ENCODE measurements at regions not wholly inside any gene's neighbourhood (a gene's known extent, or its start where the extent isn't known, plus 50 kb on each side); places are given as distances from the start of the nearest gene placed in this dataset.

GRCh38 chr5:4042311-4042710 lies 446.7 kb downstream of the IRX1 start:
- H3K9me3 ChIP-seq (ENCODE audit: control insufficient read depth, insufficient read depth, low read depth, low read length), result no peaks in the 10 kb centered on the region
- no peaks in the 10 kb centered on the region for H3K36me3 ChIP-seq (ENCODE audit: control insufficient read depth in 2 of 2, insufficient read depth in 1 of 2, low read length in 2 of 2)
- H3K4me3 ChIP-seq (ENCODE audit: low read depth, low read length), result no peak overlapping the region
- H3K27ac ChIP-seq (ENCODE audit: extremely low read depth, low read depth, low read length), result no peak overlapping the region
- ChIA-PET CTCF (no interaction called here), POLR2A (no interaction called here)
- TF ChIP-seq AEBP2 (tag by site-specific recombination; IDR thresholded peaks at IDR 0.05; ENCODE audit: borderline replicate concordance) (no peak), TCF7L2 (IDR thresholded peaks at IDR 0.05; ENCODE audit: borderline replicate concordance, low read depth, low read length) (no peak), ZFP3 (tag by site-specific recombination; IDR thresholded peaks at IDR 0.05; ENCODE audit: low read depth) (no peak), HOXC10 (CRISPR knock-in tag; IDR thresholded peaks at IDR 0.05) (no peak), ZNF184 (tag by site-specific recombination; IDR thresholded peaks at IDR 0.05) (no peak), ZNF341 (tag by site-specific recombination; IDR thresholded peaks at IDR 0.05; ENCODE audit: low read depth) (no peak), ZNF335 (tag by site-specific recombination; conservative IDR thresholded peaks at IDR 0.05) (no peak), ZNF747 (tag by site-specific recombination; IDR thresholded peaks at IDR 0.05) (no peak), BCL11B (tag by site-specific recombination; IDR thresholded peaks at IDR 0.05; ENCODE audit: low read depth) (no peak), ZFHX2 (tag by site-specific recombination; conservative IDR thresholded peaks at IDR 0.05) (no peak), HOXD13 (CRISPR knock-in tag; IDR thresholded peaks at IDR 0.05; ENCODE audit: borderline replicate concordance) (no peak), ZXDB (tag by site-specific recombination; IDR thresholded peaks at IDR 0.05) (no peak), ZNF473 (tag by site-specific recombination; IDR thresholded peaks at IDR 0.05) (no peak), ZNF776 (tag by site-specific recombination; IDR thresholded peaks at IDR 0.05; ENCODE audit: borderline replicate concordance) (no peak), ZNF510 (tag by site-specific recombination; IDR thresholded peaks at IDR 0.05; ENCODE audit: insufficient replicate concordance) (no peak), ZNF350 (tag by site-specific recombination; IDR thresholded peaks at IDR 0.05) (no peak)
- H3K4me1 ChIP-seq (ENCODE audit: control insufficient read depth, insufficient read depth, low read length), result no peaks in the 10 kb centered on the region

- ChIA-PET POLR2A (no interaction called here), CTCF (no interaction called here)
- TF ChIP-seq ZNF473 (tag by site-specific recombination; IDR thresholded peaks at IDR 0.05) (no peak), ZNF596 (tag by site-specific recombination; IDR thresholded peaks at IDR 0.05) (no peak), SP7 (tag by site-specific recombination; IDR thresholded peaks at IDR 0.05) (no peak), ZNF660 (tag by site-specific recombination; IDR thresholded peaks at IDR 0.05) (no peak), ZNF664 (tag by site-specific recombination; IDR thresholded peaks at IDR 0.05) (no peak), ZNF843 (tag by site-specific recombination; IDR thresholded peaks at IDR 0.05) (no peak), ZNF280D (tag by site-specific recombination; IDR thresholded peaks at IDR 0.05) (no peak)
- Histone ChIP-seq H3K4me1 (ENCODE audit: control insufficient read depth, insufficient read depth, low read length) (no peaks in the 10 kb centered on the region), H3K4me3 (ENCODE audit: low read depth, low read length) (no peak overlapping the region), H3K36me3 (ENCODE audit: control insufficient read depth in 2 of 2, insufficient read depth in 1 of 2, low read length in 2 of 2) (no peaks in the 10 kb centered on the region), H3K9me3 (ENCODE audit: control insufficient read depth, insufficient read depth, low read depth, low read length) (no peaks in the 10 kb centered on the region), H3K27ac (ENCODE audit: extremely low read depth, low read depth, low read length) (no peak overlapping the region)
Observed at GRCh38 chr5:4043135-4043534, 447.5 kb downstream of the IRX1 start.
